Right renal pelvis (tissue), 4 donors: ENCODE measurements at regions not wholly inside any gene's neighbourhood (a gene's known extent, or its start where the extent isn't known, plus 50 kb on each side); places are given as distances from the start of the nearest gene placed in this dataset.

Experiments used
- DNase-seq, 4 donors: peaks; one replicate each; pipeline ENCODE4 v3.0.0-alpha.2; 2013; ENCODE audit warnings: low read depth in 4 of 4, low spot score in 3 of 4, missing footprints in 1 of 4

- DNase-seq = no peak
Measured at GRCh38 chr3:72595927-72596610, 252.2 kb downstream of the SHQ1 start.

- no peak for DNase-seq
Measured at GRCh38 chr3:72595376-72595775, 252.9 kb downstream of the SHQ1 start.

GRCh38 chr3:72594615-72595215 lies 253.5 kb downstream of the SHQ1 start:
- no peak for DNase-seq

DNA sequence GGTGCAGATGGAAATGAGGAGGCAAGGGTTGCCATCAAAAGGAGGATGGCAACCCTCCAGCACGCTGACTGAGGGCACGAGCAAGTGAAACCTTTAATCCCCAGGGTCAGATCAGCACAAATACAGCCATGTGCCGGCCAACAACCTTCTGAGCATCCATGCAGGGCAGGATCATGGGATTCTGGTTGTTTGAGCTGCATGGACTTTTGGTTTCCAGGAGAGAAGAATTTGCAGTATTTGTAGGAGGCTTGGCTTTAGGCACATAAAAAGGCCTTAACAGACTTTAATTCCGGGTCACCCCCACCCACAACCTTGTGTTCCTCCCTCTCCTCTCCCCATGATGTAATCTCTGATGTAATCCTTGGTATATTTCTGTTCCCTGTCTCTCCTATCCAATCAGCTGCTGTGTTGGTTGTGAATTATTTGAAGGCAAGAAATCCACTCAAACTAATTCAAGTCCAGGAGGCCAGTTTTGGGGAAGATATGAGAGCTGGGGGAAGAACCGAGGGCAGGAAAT lies 254.3 kb downstream of the SHQ1 start:
- DNase-seq = no peak

DNA sequence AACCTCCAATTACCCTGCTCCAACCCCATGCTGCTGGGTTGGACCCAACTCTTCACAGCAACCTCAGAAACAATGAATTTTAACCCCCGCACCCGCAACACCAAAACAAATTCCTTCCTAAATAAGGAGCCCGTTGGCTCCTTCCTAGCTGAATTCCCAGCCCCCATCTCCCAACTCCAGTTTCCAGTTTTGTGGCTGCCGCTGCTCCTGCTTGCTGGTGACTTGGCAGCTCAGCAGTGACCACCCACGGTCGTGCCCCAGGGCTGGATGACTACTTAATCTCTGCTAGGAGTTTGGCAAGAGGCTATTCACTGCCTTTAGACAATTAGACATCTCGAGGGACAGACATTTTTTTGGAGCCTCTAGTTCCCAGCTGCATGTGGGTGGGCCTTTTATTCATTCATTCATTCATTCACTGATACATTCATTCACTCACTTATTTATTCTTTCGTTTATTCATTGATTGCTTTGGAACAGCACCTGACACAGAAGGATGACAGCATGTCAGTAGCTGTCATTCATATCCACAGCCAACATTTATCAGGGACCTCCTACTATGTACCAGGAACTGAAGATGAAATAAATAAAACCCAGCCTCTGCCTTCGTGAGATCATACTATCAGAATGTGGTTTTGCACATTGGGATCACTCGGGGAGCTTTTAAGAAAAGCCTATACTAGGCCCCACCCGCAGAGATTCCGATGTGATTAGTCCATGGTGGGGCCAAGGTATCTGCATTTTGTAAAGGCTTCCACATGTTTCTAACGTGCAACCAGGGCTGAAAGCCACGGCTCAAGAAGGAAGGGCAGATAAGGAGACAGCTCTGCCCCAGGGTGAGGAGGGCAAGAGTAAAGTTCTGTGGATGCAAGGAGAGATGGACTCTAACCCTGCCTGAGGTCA lies 256.5 kb downstream of the SHQ1 start:
- DNase-seq = no peak

- DNase-seq = no peak
Measured at GRCh38 chr3:72590732-72591221, 257.5 kb downstream of the SHQ1 start.

- DNase-seq = no peak
Measured at GRCh38 chr3:72587282-72587681, 261.0 kb downstream of the SHQ1 start.

GRCh38 chr3:72586694-72587093 lies 261.6 kb downstream of the SHQ1 start:
- no peak for DNase-seq

DNA sequence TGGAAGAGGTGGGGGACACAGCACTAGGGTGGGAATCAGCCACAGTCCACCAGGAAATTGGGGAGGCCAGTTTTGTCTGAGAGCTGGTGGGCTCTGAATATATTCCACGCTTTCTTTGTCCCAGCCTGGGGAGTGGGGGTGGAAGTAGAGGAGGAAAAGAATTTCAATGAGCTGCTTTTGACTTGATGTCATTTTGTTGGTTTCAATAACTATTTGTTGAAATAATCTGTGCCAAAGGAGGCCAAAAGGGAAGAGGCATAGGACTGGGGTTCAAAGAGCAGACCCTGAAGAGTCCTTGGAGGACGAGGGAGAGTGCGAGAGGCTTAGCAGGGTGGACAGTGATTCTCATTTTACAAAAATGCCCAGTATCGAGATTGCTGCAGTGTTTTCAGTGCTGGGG lies 262.3 kb downstream of the SHQ1 start:
- no peak for DNase-seq

DNA sequence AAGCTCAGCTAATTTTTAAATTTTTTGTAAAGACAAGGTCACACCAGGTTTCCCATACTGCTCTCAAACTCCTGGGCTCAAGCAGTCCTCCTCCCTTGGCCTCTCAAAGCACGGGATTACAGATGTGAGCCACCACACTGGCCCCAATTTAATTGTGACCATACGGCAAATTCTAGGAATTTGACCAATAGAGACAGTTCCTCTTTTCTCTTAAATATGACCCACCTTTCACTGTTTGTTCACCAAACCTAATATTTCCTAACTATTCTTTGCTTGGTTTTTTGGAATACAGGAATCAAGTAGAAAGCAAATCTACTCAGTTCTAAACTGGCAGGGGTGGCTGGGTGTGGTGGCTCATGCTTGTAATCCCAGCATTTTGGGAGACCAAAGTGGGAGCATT lies 264.0 kb downstream of the SHQ1 start:
- no peak for DNase-seq

- DNase-seq = no peak
Measured at GRCh38 chr3:72582963-72583362, 265.3 kb downstream of the SHQ1 start.

DNA sequence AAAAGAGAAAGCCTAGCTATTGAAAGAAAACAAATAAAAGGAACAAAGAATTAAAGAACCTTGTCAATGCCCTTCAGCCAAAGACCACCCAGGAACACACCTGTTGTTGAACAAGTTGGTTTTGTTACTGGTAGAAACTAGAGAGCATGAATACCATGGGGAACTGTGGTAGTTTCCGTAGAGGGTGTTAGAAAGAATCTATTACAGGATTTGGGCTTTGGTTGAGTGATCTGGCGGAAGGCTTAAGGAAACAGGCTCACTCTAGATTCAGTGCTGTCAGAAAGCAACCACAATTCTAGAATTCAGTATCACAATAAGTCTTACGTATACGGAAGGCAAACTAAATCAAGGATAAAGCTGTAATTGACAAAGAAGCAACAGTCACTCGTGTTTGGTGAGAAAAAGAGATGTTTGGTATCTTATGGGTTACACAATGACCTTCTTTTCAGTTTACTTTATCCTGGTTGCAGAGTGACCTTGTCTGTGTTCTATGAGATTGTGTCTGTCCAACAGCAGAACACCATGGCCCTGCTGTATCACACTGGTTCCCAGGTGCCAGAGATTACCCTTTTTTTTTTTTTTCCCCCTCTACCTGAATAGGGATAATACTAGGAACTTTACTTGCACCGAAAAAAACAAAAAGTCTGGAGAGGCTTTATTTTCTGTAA lies 265.9 kb downstream of the SHQ1 start:
- DNase-seq = no peak

GRCh38 chr3:72580900-72581299 lies 267.3 kb downstream of the SHQ1 start:
- no peak for DNase-seq

- DNase-seq = no peak
Measured at GRCh38 chr3:72580246-72580756, 267.9 kb downstream of the SHQ1 start.

DNA sequence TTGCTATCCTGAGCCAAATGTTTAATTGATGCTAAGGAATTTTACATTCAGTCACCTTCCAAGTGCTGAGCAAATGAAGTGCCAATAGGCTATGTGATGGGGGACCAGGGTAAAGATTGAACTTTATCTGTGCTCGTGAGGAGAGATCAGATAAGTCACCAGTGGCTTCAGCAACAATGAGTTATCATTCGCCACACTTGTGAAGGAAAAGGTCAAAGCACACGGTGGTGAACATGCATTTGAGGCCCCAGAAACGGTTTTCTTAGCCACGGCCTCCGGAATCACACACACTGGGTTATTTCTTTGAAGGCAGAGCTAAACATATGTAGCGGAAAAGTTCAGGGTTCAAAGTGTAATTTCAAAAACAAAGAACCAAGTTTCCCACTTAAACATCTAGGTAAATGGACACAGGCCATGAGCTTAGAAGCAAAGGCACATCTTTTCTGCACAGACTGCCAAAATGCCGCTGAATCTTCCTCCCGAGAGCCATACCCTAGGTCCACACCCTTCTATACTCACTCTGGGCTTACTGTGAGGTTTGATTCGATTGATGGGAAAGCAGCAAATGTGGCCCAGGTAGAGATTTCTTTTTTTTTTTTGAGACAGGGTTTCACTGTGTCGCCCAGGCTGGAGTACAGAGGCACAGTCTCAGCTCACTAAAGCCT lies 268.5 kb downstream of the SHQ1 start:
- no peak for DNase-seq

DNA sequence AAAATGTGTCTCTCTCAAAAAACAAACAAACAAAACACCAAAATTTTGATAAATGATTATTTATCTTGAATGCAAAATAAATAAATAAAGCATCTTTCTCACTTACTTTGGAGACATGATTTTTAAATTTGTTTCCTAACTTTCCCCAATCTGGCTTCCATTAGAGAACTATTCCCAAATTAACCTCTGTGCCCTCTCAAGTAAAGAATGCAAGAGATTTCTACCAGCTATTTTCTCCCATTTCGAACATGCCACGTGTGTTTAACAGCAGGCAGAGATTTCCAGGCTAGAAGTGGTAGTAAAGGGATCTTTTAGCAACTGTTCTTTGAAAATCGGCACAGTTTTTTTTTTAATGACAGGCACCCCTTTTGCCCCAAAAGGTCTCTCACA lies 269.1 kb downstream of the SHQ1 start:
- no peak for DNase-seq

GRCh38 chr3:72577190-72577589 lies 271.1 kb downstream of the SHQ1 start:
- DNase-seq = no peak

GRCh38 chr3:72576563-72576962 lies 271.7 kb downstream of the SHQ1 start:
- no peak for DNase-seq

DNA sequence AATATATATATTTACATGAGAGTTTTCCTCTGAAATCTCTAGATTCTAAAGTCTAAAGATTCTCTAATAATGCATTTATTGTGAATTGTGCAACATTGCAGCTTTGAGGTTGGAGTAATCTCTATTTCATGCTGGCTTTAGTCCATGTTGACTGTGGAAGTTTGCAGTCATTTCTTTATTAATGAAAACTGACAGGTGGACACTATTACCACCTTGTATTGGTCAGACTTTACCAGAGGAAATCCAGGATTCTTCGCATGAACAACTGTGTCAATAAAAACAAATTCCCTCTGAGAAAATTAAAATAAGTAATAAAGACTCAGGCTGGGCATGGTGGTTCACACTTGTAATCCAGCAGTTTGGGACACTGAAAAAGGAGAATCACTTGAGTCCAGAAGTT lies 274.1 kb downstream of the SHQ1 start:
- DNase-seq = no peak

DNA sequence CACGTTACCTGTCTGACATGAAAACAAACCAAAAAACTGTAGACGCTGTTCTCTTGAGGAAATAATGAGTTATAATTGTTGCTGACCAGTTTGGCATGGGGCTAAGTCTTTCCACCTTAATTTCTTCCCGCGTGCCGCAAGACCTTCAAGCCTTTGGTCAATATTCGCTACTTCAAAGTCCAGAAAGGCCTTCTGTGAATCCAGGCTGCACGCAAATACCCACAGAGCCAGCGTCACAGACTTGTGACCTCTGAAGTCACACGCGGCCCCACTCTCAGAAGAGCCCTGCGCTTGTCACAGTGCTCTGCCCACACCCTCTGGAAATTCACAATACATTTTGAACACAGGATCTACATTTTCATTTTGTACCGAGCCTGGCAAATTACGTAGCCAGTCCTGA lies 275.2 kb downstream of the SHQ1 start:
- DNase-seq = no peak
